K562 (cell line): ENCODE measurements at regions not wholly inside any gene's neighbourhood (a gene's known extent, or its start where the extent isn't known, plus 50 kb on each side); places are given as distances from the start of the nearest gene placed in this dataset.

Experiments used
- ATAC-seq: fragments of 200-7000 bp; cut with Tn5 transposase; 3 replicates; pipeline ENCODE4 v1.9.1; 2020; ENCODE audit warnings: moderate library complexity
- BruUV-seq: library from RNA; stranded (reverse); fragments of 400-500 nt; replicated peaks from 2 replicates; lab custom pipeline; 2021; lab: Mats Ljungman, UMichigan
- CTCF ChIA-PET: fragments of 300-600 bp; formaldehyde crosslinking; extraction: SDS; loops from one replicate; lab custom pipeline; 2021; ENCODE audit warnings: low intra/inter-chr PET ratio; lab: Yijun Ruan, JAX
- POLR2A ChIA-PET: fragments of 300-600, 350-650 bp; sonication (Branson Sonifier 250); formaldehyde crosslinking; extraction: SDS; loops from one replicate; lab custom pipeline; 2021; ENCODE audit warnings: antibody characterized with exemption, inconsistent platforms; lab: Yijun Ruan, JAX
- DNase-seq, 4 experiments: peaks; one replicate each; pipeline versions ENCODE4 v3.0.0 to v3.0.0-alpha.2; 2011 to 2018; ENCODE audit warnings: low spot score in 3 of 4, mixed read lengths in 3 of 4; ENCODE audit errors: extremely low read depth in 1 of 4
- FAIRE-seq: peaks from 2 replicates; lab custom pipeline; 2011; peaks lifted over from hg19 to GRCh38; lab: Jason Lieb, UNC
- H2AFZ ChIP-seq: 2 replicates; pipeline ENCODE4 v1.6.0; 2011; ENCODE audit warnings: low read depth, low read length, control low read depth, inconsistent platforms
- H3K27ac ChIP-seq: fragments of 200-600 bp; 3 replicates; pipeline ENCODE4 v1.8.0; 2011; ENCODE audit warnings: low read depth, mild to moderate bottlenecking, control low read depth, inconsistent platforms, low read length, moderate library complexity, mixed read lengths; ENCODE audit errors: extremely low read depth
- H3K27me3 ChIP-seq, 2 experiments: fragments of 300-600 bp in 1 of 2; 2 replicates in 1 of 2; 3 replicates in 1 of 2; pipeline versions ENCODE4 v1.6.0 to v1.8.0; 2011; ENCODE audit warnings: inconsistent platforms in 2 of 2, low read length in 2 of 2, mild to moderate bottlenecking in 1 of 2, mixed read lengths in 1 of 2, moderate library complexity in 1 of 2; ENCODE audit not compliant: control insufficient read depth in 2 of 2, insufficient read depth in 2 of 2
- H3K36me3 ChIP-seq: fragments of 300-600 bp; 3 replicates; pipeline ENCODE4 v1.8.0; 2011; ENCODE audit warnings: mild to moderate bottlenecking, low read length, inconsistent platforms; ENCODE audit not compliant: control insufficient read depth, insufficient read depth
- H3K4me1 ChIP-seq, 2 experiments: fragments of 200-600 bp in 1 of 2; replicated peaks in 1 of 2; 2 replicates in 1 of 2; 3 replicates in 1 of 2; pipeline versions ENCODE4 v1.5.1 to v1.8.0; 2011; ENCODE audit warnings: inconsistent platforms in 2 of 2, low read length in 2 of 2, mild to moderate bottlenecking in 1 of 2, mixed read lengths in 1 of 2, moderate library complexity in 1 of 2; ENCODE audit not compliant: control insufficient read depth in 2 of 2, insufficient read depth in 2 of 2
- H3K4me2 ChIP-seq: 2 replicates; pipeline ENCODE4 v1.6.1; 2011; ENCODE audit warnings: low read length, control low read depth, inconsistent platforms, mixed read lengths; ENCODE audit not compliant: insufficient read depth
- H3K4me3 ChIP-seq: fragments of 200-600 bp; sonication (generic), shearing (Covaris generic); 2 replicates; pipeline ENCODE4 v1.5.1; 2016; ENCODE audit warnings: control low read depth, inconsistent platforms
- H3K79me2 ChIP-seq: fragments of 200-600 bp; 3 replicates; pipeline ENCODE4 v1.8.0; 2011; ENCODE audit warnings: low read length, inconsistent platforms; ENCODE audit not compliant: control insufficient read depth, insufficient read depth
- H3K9ac ChIP-seq, 2 experiments: 2 replicates each; pipeline versions ENCODE4 v1.6.0 to v1.6.1; 2011; ENCODE audit warnings: low read depth in 2 of 2, low read length in 2 of 2, control low read depth in 1 of 2, inconsistent platforms in 1 of 2, mild to moderate bottlenecking in 1 of 2, mixed read lengths in 1 of 2; ENCODE audit not compliant: insufficient read depth in 1 of 2
- H3K9me1 ChIP-seq: one replicate; pipeline ENCODE4 v1.6.0; 2011; ENCODE audit warnings: inconsistent platforms, mild to moderate bottlenecking, low read length, moderate library complexity; ENCODE audit not compliant: control insufficient read depth, insufficient read depth
- H3K9me3 ChIP-seq: replicated peaks from 2 replicates; pipeline ENCODE4 v1.5.1; 2011; ENCODE audit warnings: low read depth, low read length, inconsistent platforms; ENCODE audit not compliant: control insufficient read depth, insufficient read depth
- H4K20me1 ChIP-seq: replicated peaks from 2 replicates; pipeline ENCODE4 v1.6.1; 2011; ENCODE audit warnings: low read length, inconsistent platforms, mixed read lengths; ENCODE audit not compliant: control insufficient read depth, insufficient read depth
- RBM25 ChIP-seq: fragments of 200-400 bp; formaldehyde crosslinking; IDR thresholded peaks from 2 replicates; pipeline ENCODE4 v1.6.1; 2018; ENCODE audit warnings: low read length, low read depth, moderate library complexity; ENCODE audit not compliant: severe bottlenecking
- SRSF1 ChIP-seq: fragments of 200-400 bp; formaldehyde crosslinking; IDR thresholded peaks from 2 replicates; pipeline ENCODE4 v1.6.1; 2017; ENCODE audit warnings: mild to moderate bottlenecking, low read depth, low read length, moderate library complexity
- WGBS: fragments of 100-300 bp; shearing (Covaris generic); methylation state at CpG from one replicate; pipeline ENCODE4 v1.1.6; 2016; ENCODE audit warnings: low coverage, mixed read lengths; ENCODE audit not compliant: insufficient coverage; ENCODE audit errors: missing lambda C conversion rate; 5-methylcytosine and 5-hydroxymethylcytosine counted together
- in situ Hi-C: fragments of 300-500 bp; cut with MboI; formaldehyde crosslinking; loops from 4 replicates; pipeline ENCODE4 v1.15.0; 2018; ENCODE audit warnings: inconsistent platforms, mixed read lengths
- intact Hi-C: fragments of 100-400 bp; cut with micrococcal nuclease; formaldehyde crosslinking; loops from 2 replicates; pipeline ENCODE4 v1.14.2; 2022
- TF ChIP-seq, protein P1 (sequence below): fragments of 450-650 bp; formaldehyde crosslinking; IDR thresholded peaks from 2 replicates; pipeline ENCODE4 v1.4.0; 2020; ENCODE audit warnings: mild to moderate bottlenecking, mixed read lengths
- TF ChIP-seq, protein P2 (sequence below): fragments of 450-650 bp; IDR thresholded peaks from 2 replicates; pipeline ENCODE4 v1.6.1; 2016; ENCODE audit warnings: low read depth, mild to moderate bottlenecking, moderate library complexity
- TF ChIP-seq, protein P3 (sequence below): fragments of 250-450 bp; sonication (Bioruptor Pico); IDR thresholded peaks from 2 replicates; pipeline ENCODE4 v1.4.0; 2020

DNA sequence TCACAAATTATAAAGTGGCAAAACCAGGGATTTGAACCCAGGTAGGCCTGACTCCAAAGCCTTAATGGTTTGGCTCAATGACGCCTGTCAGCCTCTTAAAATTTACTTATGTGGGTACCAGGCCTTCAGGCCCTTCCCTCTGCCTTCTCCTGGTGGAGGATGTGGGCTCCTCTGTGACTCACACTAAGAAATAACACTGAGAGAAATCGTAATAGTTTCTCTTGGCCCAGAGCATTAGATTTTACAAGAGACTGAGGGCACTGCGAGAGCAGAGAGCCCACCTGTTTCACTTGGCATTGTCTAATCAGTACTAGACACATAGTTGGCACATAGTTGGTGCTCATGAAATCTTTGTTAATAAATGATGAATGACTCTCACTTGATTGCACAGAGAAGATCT lies 505.2 kb downstream of the SHQ1 start (continued):
- TF ChIP-seq, protein P1, sequence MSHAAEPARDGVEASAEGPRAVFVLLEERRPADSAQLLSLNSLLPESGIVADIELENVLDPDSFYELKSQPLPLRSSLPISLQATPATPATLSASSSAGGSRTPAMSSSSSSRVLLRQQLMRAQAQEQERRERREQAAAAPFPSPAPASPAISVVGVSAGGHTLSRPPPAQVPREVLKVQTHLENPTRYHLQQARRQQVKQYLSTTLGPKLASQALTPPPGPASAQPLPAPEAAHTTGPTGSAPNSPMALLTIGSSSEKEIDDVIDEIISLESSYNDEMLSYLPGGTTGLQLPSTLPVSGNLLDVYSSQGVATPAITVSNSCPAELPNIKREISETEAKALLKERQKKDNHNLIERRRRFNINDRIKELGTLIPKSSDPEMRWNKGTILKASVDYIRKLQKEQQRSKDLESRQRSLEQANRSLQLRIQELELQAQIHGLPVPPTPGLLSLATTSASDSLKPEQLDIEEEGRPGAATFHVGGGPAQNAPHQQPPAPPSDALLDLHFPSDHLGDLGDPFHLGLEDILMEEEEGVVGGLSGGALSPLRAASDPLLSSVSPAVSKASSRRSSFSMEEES (CRISPR knock-in tag), result no peak
- TF ChIP-seq, protein P2, sequence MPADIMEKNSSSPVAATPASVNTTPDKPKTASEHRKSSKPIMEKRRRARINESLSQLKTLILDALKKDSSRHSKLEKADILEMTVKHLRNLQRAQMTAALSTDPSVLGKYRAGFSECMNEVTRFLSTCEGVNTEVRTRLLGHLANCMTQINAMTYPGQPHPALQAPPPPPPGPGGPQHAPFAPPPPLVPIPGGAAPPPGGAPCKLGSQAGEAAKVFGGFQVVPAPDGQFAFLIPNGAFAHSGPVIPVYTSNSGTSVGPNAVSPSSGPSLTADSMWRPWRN, result no peak
- TF ChIP-seq, protein P3, sequence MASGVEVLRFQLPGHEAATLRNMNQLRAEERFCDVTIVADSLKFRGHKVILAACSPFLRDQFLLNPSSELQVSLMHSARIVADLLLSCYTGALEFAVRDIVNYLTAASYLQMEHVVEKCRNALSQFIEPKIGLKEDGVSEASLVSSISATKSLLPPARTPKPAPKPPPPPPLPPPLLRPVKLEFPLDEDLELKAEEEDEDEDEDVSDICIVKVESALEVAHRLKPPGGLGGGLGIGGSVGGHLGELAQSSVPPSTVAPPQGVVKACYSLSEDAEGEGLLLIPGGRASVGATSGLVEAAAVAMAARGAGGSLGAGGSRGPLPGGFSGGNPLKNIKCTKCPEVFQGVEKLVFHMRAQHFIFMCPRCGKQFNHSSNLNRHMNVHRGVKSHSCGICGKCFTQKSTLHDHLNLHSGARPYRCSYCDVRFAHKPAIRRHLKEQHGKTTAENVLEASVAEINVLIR (CRISPR knock-in tag), result no peak

DNA sequence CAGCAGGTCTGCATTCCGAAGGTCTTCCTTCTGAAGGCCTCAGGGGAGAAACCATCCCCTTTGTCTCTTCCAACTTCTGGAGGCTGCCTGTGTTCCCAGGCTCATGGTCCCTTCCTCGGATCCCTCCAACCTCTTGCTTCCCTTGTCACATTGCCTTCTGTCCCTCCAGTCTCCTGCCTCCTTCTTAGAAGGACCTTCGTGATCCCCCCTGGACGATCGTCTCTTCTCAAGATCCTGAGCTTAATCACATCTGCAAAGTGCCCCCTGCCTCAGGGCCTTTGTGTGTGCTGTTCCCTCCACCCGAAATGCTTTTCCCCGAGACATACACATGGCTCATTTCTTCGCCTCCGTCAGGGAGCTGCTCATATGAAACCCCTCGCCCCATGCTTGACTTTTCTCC lies 505.8 kb downstream of the SHQ1 start:
- H4K20me1 ChIP-seq, result no peaks in the 10 kb centered on the region
- no peak overlapping the region for H3K27ac ChIP-seq
- H3K9me3 ChIP-seq, result no peaks in the 10 kb centered on the region; the same call in 1 of the 2 replicates
- H3K4me3 ChIP-seq, result no peak overlapping the region
- DNase-seq, result no peak
- H3K9me1 ChIP-seq, result no peaks in the 10 kb centered on the region
- no peaks in the 10 kb centered on the region for H3K79me2 ChIP-seq
- no TSS peak for BruUV-seq
- H3K27me3 ChIP-seq, result no peaks in the 10 kb centered on the region
- ChIA-PET POLR2A (interaction anchor here (1.4 kb wide), 1 partner anchor 174 kb away, joined by 3 read pairs; no protein-coding TSS in a partner anchor), CTCF (no interaction called here)
- H3K4me1 ChIP-seq, result peaks cover 22 to 27% of the 10 kb centered on the region in 2 experiments
- no peaks in the 10 kb centered on the region for H3K36me3 ChIP-seq
- no peak for ATAC-seq
- H3K4me2 ChIP-seq, result no peak overlapping the region
- intact Hi-C loops (no loop called here), in situ Hi-C loops (no loop called here)
- TF ChIP-seq RBM25 (peak; percentile 2), SRSF1 (no peak)
- H2AFZ ChIP-seq, result peak overlapping the region; percentile 44; the same call in 1 of the 2 replicates
- no peak for FAIRE-seq
- WGBS, result 67% methylated on average over 9 of the region's 10 CpGs
- H3K9ac ChIP-seq, result no peak overlapping the region
